Left lung (tissue), 4 donors: ENCODE measurements at regions not wholly inside any gene's neighbourhood (a gene's known extent, or its start where the extent isn't known, plus 50 kb on each side); places are given as distances from the start of the nearest gene placed in this dataset.

Source experiments
- ATAC-seq: fragments of 200-7000 bp; cut with Tn5 transposase; one replicate; pipeline ENCODE4 v1.9.1; 2020; ENCODE audit warnings: moderate library complexity
- DNase-seq, 4 donors: peaks; one replicate each; pipeline ENCODE4 v3.0.0-alpha.2; 2013 to 2020
- H3K27ac ChIP-seq, 2 donors: fragments of 200-600 bp; sonication (generic) in 1 of 2; one replicate each; pipeline versions ENCODE4 v1.5.0 to v1.8.0; 2020 to 2021
- H3K27me3 ChIP-seq, 2 donors: fragments of 200-600 bp; sonication (generic) in 1 of 2; one replicate each; pipeline versions ENCODE4 v1.5.0 to v1.8.0; 2020 to 2021
- H3K36me3 ChIP-seq, 2 donors: fragments of 200-600 bp; sonication (generic) in 1 of 2; one replicate each; pipeline versions ENCODE4 v1.5.0 to v1.8.0; 2020 to 2021
- H3K4me1 ChIP-seq, 2 donors: fragments of 200-600 bp; one replicate each; pipeline ENCODE4 v1.8.0; 2021
- H3K4me3 ChIP-seq, 2 donors: fragments of 200-600 bp; sonication (generic) in 1 of 2; one replicate each; pipeline versions ENCODE4 v1.5.0 to v1.8.0; 2020 to 2021; ENCODE audit warnings: mild to moderate bottlenecking in 1 of 2
- H3K9me3 ChIP-seq, 2 donors: fragments of 200-600 bp; sonication (generic) in 1 of 2; one replicate each; pipeline versions ENCODE4 v1.5.0 to v1.8.0; 2020 to 2021
- intact Hi-C, 2 donors: fragments of 100-400 bp; cut with DNase I; formaldehyde crosslinking; loops; one replicate each; pipeline versions ENCODE4 v1.11.2 to v1.14.2; 2022
- TF ChIP-seq, protein P1 (sequence below), 2 donors: fragments of 200-600 bp; sonication (generic) in 1 of 2; IDR thresholded peaks; one replicate each; pipeline versions ENCODE4 v1.5.0 to v1.8.0; 2021; ENCODE audit warnings: antibody characterized with exemption in 2 of 2
- donor health status: DM: no; HTN: yes; CAD: no.
- donor health status: DM: no; HTN: no; CAD: no.

DNA sequence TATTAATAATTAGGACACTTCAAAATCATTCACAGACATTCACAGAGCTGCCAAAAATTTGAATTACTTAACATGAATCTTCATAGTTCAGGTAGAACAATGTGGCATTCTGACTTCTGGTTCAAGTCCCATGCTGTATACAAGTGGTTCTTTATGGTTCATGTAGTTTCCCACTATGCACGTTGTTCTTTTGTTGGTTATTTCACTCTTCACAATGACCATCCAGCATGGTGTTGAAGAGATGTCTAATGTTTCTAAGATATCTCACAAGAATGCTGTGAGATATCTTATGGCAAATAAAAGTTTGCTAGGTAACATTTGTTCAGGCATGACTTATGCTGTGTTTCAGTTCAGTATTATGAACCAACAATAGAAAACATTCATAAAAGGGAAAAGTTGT is 88.2 kb upstream of the SLITRK6 start:
- H3K36me3 ChIP-seq, result no peaks in the 10 kb centered on the region
- no peaks in the 10 kb centered on the region for H3K4me1 ChIP-seq
- H3K27me3 ChIP-seq, result no peaks in the 10 kb centered on the region
- ATAC-seq (no peak), DNase-seq (no peak)
- intact Hi-C loops, result no loop called here
- no peaks in the 10 kb centered on the region for H3K9me3 ChIP-seq
- no peak overlapping the region for H3K27ac ChIP-seq
- TF ChIP-seq, protein P1, sequence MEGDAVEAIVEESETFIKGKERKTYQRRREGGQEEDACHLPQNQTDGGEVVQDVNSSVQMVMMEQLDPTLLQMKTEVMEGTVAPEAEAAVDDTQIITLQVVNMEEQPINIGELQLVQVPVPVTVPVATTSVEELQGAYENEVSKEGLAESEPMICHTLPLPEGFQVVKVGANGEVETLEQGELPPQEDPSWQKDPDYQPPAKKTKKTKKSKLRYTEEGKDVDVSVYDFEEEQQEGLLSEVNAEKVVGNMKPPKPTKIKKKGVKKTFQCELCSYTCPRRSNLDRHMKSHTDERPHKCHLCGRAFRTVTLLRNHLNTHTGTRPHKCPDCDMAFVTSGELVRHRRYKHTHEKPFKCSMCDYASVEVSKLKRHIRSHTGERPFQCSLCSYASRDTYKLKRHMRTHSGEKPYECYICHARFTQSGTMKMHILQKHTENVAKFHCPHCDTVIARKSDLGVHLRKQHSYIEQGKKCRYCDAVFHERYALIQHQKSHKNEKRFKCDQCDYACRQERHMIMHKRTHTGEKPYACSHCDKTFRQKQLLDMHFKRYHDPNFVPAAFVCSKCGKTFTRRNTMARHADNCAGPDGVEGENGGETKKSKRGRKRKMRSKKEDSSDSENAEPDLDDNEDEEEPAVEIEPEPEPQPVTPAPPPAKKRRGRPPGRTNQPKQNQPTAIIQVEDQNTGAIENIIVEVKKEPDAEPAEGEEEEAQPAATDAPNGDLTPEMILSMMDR (IDR thresholded peaks at IDR 0.05), result no peak
- H3K4me3 ChIP-seq, result no peak overlapping the region

DNA sequence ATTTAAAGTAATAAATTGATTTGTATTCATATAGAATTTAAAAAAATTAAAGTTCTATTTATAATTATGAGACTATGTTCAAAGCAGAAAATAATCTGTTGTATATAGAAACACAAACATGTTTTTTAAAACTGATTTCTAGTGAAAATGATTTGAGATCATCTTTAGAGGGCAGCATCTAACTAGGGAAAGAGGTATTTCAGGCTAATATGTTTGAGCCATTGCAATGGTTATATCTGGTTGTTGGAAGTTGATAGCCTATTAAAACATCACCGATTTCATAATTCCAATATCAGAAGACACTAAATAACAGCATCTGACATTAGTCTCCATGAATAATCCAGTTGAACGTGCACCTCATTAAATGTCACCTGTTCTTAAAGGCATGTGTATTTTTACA is 79.8 kb upstream of the SLITRK6 start:
- no peak for ATAC-seq

DNA sequence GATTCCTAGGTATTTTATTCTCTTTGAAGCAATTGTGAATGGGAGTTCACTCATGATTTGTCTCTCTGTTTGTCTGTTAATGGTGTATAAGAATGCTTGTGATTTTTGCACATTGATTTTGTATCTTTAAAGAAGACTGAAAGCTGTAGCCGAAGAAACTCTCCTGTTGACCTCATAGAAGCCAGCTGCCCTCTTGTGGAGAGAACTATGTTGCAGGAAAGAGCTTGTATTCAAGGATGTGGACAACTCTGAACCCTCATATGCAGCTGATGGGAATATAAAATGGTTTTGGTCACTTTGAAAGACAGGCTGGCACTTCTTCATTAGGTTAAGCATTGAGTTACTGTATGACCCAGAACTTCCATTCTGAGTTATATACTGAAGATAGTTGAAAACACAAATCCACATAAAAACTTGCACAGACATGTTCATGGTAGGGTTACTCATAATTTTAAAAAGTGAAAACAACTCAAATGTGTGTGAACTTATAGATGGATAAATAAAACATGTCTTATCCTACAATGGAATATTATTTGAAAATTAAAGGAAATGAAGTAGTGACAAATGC is 65.8 kb upstream of the SLITRK6 start:
- TF ChIP-seq, protein P1 (IDR thresholded peaks at IDR 0.05), result no peak
- DNase-seq, result no peak
- intact Hi-C loops, result no loop called here

More for the DNA sequence above, 79.8 kb upstream of the SLITRK6 start:
- TF ChIP-seq, protein P1 (IDR thresholded peaks at IDR 0.05), result no peak
- Histone ChIP-seq H3K27me3 (no peaks in the 10 kb centered on the region), H3K36me3 (no peaks in the 10 kb centered on the region), H3K4me3 (no peak overlapping the region), H3K9me3 (no peaks in the 10 kb centered on the region), H3K4me1 (no peaks in the 10 kb centered on the region), H3K27ac (no peak overlapping the region)
- intact Hi-C loops, result no loop called here
- DNase-seq, result no peak

DNA sequence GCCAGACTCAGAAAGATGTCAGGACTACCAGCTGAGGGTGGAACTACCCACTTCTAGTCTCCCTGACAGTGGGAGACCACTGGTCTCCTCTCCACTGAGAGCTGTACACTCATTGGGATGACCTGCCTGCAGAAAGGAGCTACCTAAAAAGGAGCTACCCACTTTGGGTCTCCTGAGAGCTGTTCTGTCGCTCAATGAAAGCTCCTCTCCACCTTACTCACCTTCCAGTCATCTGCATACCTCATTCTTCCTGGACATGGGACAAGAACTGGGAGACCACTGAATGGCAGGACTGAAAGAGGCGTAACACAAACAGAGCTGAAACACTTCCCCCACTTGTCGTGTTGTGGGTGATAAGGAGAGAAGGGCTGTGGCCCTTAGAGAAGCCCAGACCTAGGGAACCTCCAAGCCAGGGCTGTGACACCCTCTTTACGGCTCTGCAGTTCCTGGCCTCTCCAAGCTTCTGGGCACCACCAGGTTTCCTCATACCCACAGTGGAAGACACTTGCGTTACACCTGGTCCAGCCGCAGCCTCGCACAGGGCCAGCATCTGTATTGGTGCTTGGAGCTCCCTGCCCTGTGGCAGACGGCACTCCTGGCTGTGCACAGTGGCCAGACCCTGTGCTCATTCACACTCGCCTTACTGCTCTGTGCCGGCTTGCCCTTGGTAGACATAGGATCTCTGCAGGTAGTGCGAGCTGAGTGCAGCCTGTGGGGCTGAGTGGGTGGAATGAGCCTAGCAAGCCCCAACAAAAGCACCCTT is 54.9 kb upstream of the SLITRK6 start:
- ATAC-seq, result no peak

More for the DNA sequence above, 65.8 kb upstream of the SLITRK6 start:
- ATAC-seq, result no peak
- Histone ChIP-seq H3K27ac (no peak overlapping the region), H3K4me3 (no peak overlapping the region), H3K36me3 (no peaks in the 10 kb centered on the region), H3K4me1 (no peaks in the 10 kb centered on the region), H3K27me3 (no peaks in the 10 kb centered on the region), H3K9me3 (no peaks in the 10 kb centered on the region)

More for the DNA sequence above, 54.9 kb upstream of the SLITRK6 start:
- Histone ChIP-seq H3K27ac (no peak overlapping the region), H3K27me3 (no peaks in the 10 kb centered on the region), H3K4me3 (no peak overlapping the region), H3K9me3 (peaks cover 0 to 56% of the 10 kb centered on the region in 2 donors), H3K36me3 (no peaks in the 10 kb centered on the region), H3K4me1 (no peaks in the 10 kb centered on the region)
- no peak for DNase-seq
- intact Hi-C loops, result no loop called here
- TF ChIP-seq, protein P1 (IDR thresholded peaks at IDR 0.05), result no peak
